CD4-positive, alpha-beta memory T cell (primary cell): ENCODE measurements at regions not wholly inside any gene's neighbourhood (a gene's known extent, or its start where the extent isn't known, plus 50 kb on each side); places are given as distances from the start of the nearest gene placed in this dataset.

Source experiments
- CTCF ChIA-PET: fragments of 350-600 bp; sonication (Branson Sonifier 250); formaldehyde crosslinking; loops from one replicate; lab custom pipeline; 2021; ENCODE audit warnings: inconsistent platforms; ENCODE audit not compliant: partially characterized antibody; lab: Charles Lee
- POLR2A ChIA-PET: fragments of 350-600 bp; sonication (Branson Sonifier 250); formaldehyde crosslinking; loops from one replicate; lab custom pipeline; 2021; ENCODE audit not compliant: partially characterized antibody; lab: Charles Lee
- DNase-seq, 5 donors: peaks; one replicate each; pipeline versions ENCODE4 v3.0.0 to v3.0.0-alpha.2; 2020 to 2022; ENCODE audit warnings: mixed read lengths in 1 of 5
- H3K27ac ChIP-seq: one replicate; pipeline ENCODE4 v1.7.0; 2013; ENCODE audit warnings: low read depth, low read length
- H3K27me3 ChIP-seq: 2 replicates; pipeline ENCODE4 v1.7.0; 2013; ENCODE audit warnings: mild to moderate bottlenecking, low read length, moderate library complexity; ENCODE audit not compliant: insufficient read depth
- H3K36me3 ChIP-seq: 2 replicates; pipeline ENCODE4 v1.7.0; 2013; ENCODE audit warnings: mild to moderate bottlenecking, low read length, moderate library complexity; ENCODE audit not compliant: insufficient read depth
- H3K4me1 ChIP-seq: 2 replicates; pipeline ENCODE4 v1.7.0; 2013; ENCODE audit warnings: mild to moderate bottlenecking, low read length, moderate library complexity; ENCODE audit not compliant: insufficient read depth
- H3K4me3 ChIP-seq, 2 donors: one replicate each; pipeline ENCODE4 v1.7.0; 2013; ENCODE audit warnings: low read length in 2 of 2, mild to moderate bottlenecking in 1 of 2
- H3K9me3 ChIP-seq, 2 donors: one replicate each; pipeline ENCODE4 v1.7.0; 2013; ENCODE audit warnings: low read length in 2 of 2, control low read depth in 1 of 2; ENCODE audit not compliant: control insufficient read depth in 1 of 2
- H3K27ac Mint-ChIP-seq, 7 donors: one replicate each; pipeline ENCODE4 v1.8.0; 2020 to 2021; ENCODE audit warnings: mixed read lengths in 7 of 7, mild to moderate bottlenecking in 6 of 7, inconsistent platforms in 3 of 7, moderate library complexity in 3 of 7
- H3K27me3 Mint-ChIP-seq, 2 donors: one replicate each; pipeline ENCODE4 v1.8.0; 2020 to 2021; ENCODE audit warnings: mixed read lengths in 2 of 2
- H3K36me3 Mint-ChIP-seq, 2 donors: one replicate each; pipeline ENCODE4 v1.8.0; 2020 to 2021; ENCODE audit warnings: mixed read lengths in 2 of 2, inconsistent platforms in 1 of 2, mild to moderate bottlenecking in 1 of 2
- H3K4me1 Mint-ChIP-seq, 4 donors: one replicate each; pipeline ENCODE4 v1.8.0; 2020 to 2021; ENCODE audit warnings: mixed read lengths in 4 of 4, mild to moderate bottlenecking in 1 of 4
- H3K4me3 Mint-ChIP-seq, 8 donors: one replicate each; pipeline ENCODE4 v1.8.0; 2020 to 2021; ENCODE audit warnings: mixed read lengths in 8 of 8, mild to moderate bottlenecking in 7 of 8, moderate library complexity in 6 of 8, inconsistent platforms in 3 of 8
- H3K9me3 Mint-ChIP-seq, 8 donors: one replicate each; pipeline ENCODE4 v1.8.0; 2020 to 2021; ENCODE audit warnings: mixed read lengths in 8 of 8, mild to moderate bottlenecking in 5 of 8, inconsistent platforms in 3 of 8, moderate library complexity in 1 of 8
- intact Hi-C: fragments of 100-400 bp; cut with micrococcal nuclease; formaldehyde crosslinking; loops from one replicate; pipeline ENCODE4 v1.15.1; 2023

- intact Hi-C loops: no loop called here
- Histone ChIP-seq H3K9me3 (no peaks in the 10 kb centered on the region), H3K27me3 (no peaks in the 10 kb centered on the region), H3K36me3 (no peaks in the 10 kb centered on the region), H3K4me3 (no peak overlapping the region), H3K4me1 (no peaks in the 10 kb centered on the region), H3K27ac (no peak overlapping the region)
- Mint-ChIP-seq H3K4me3 (no peak overlapping the region), H3K4me1 (no peaks in the 10 kb centered on the region), H3K36me3 (no peaks in the 10 kb centered on the region), H3K27me3 (no peaks in the 10 kb centered on the region), H3K9me3 (peaks cover 0 to 6% (median 3%) of the 10 kb centered on the region in 8 donors), H3K27ac (no peak overlapping the region)
- POLR2A ChIA-PET: no interaction called here
- DNase-seq: no peak
- CTCF ChIA-PET: no interaction called here
Observed at GRCh38 chr4:133982533-133983224, 218.9 kb downstream of the PABPC4L start.

- H3K4me3 Mint-ChIP-seq: no peak overlapping the region
- H3K27ac Mint-ChIP-seq: no peak overlapping the region
- no peaks in the 10 kb centered on the region for H3K36me3 Mint-ChIP-seq
- Histone ChIP-seq H3K27ac (no peak overlapping the region), H3K9me3 (no peaks in the 10 kb centered on the region), H3K4me3 (no peak overlapping the region), H3K4me1 (no peaks in the 10 kb centered on the region), H3K27me3 (no peaks in the 10 kb centered on the region), H3K36me3 (no peaks in the 10 kb centered on the region)
- H3K4me1 Mint-ChIP-seq: no peaks in the 10 kb centered on the region
- DNase-seq: no peak
- no peaks in the 10 kb centered on the region for H3K27me3 Mint-ChIP-seq
- ChIA-PET POLR2A (no interaction called here), CTCF (no interaction called here)
- H3K9me3 Mint-ChIP-seq: peaks cover 0 to 13% (median 3%) of the 10 kb centered on the region in 8 donors
- intact Hi-C loops: no loop called here
Observed at GRCh38 chr4:133981327-133981726, 220.3 kb downstream of the PABPC4L start.

GRCh38 chr4:133972586-133972985, 229.0 kb downstream of the PABPC4L start:
- Mint-ChIP-seq H3K4me3 (no peak overlapping the region), H3K27ac (no peak overlapping the region), H3K4me1 (no peaks in the 10 kb centered on the region), H3K9me3 (peaks cover 0 to 21% (median 7%) of the 10 kb centered on the region in 8 donors), H3K36me3 (no peaks in the 10 kb centered on the region), H3K27me3 (no peaks in the 10 kb centered on the region)
- Histone ChIP-seq H3K4me1 (no peaks in the 10 kb centered on the region), H3K27ac (no peak overlapping the region), H3K36me3 (no peaks in the 10 kb centered on the region), H3K9me3 (peaks cover 0 to 3% of the 10 kb centered on the region in 2 donors), H3K4me3 (no peak overlapping the region), H3K27me3 (no peaks in the 10 kb centered on the region)
- ChIA-PET POLR2A (no interaction called here), CTCF (no interaction called here)
- intact Hi-C loops: no loop called here
- DNase-seq: no peak

GRCh38 chr4:133969202-133969848, 232.3 kb downstream of the PABPC4L start:
- DNase-seq: no peak
- H3K9me3 ChIP-seq: peaks cover 0 to 3% of the 10 kb centered on the region in 2 donors
- H3K27me3 Mint-ChIP-seq: no peaks in the 10 kb centered on the region
- no peaks in the 10 kb centered on the region for H3K36me3 Mint-ChIP-seq
- no peak overlapping the region for H3K27ac Mint-ChIP-seq
- no peaks in the 10 kb centered on the region for H3K27me3 ChIP-seq
- peaks cover 0 to 30% (median 11%) of the 10 kb centered on the region in 8 donors for H3K9me3 Mint-ChIP-seq
- H3K4me3 Mint-ChIP-seq: no peak overlapping the region
- H3K4me1 Mint-ChIP-seq: no peaks in the 10 kb centered on the region
- POLR2A ChIA-PET: no interaction called here
- no peaks in the 10 kb centered on the region for H3K4me1 ChIP-seq
- H3K27ac ChIP-seq: no peak overlapping the region
- no peaks in the 10 kb centered on the region for H3K36me3 ChIP-seq
- CTCF ChIA-PET: no interaction called here
- H3K4me3 ChIP-seq: no peak overlapping the region
- intact Hi-C loops: no loop called here

GRCh38 chr4:133968174-133968573, 233.4 kb downstream of the PABPC4L start:
- Mint-ChIP-seq H3K27ac (no peak overlapping the region), H3K9me3 (peaks cover 2 to 35% (median 12%) of the 10 kb centered on the region in 8 donors), H3K4me1 (no peaks in the 10 kb centered on the region), H3K36me3 (no peaks in the 10 kb centered on the region), H3K27me3 (no peaks in the 10 kb centered on the region), H3K4me3 (no peak overlapping the region)
- DNase-seq: no peak
- H3K4me1 ChIP-seq: no peaks in the 10 kb centered on the region
- no peaks in the 10 kb centered on the region for H3K27me3 ChIP-seq
- no peaks in the 10 kb centered on the region for H3K9me3 ChIP-seq
- POLR2A ChIA-PET: no interaction called here
- intact Hi-C loops: no loop called here
- CTCF ChIA-PET: no interaction called here
- no peak overlapping the region for H3K27ac ChIP-seq
- H3K36me3 ChIP-seq: no peaks in the 10 kb centered on the region
- no peak overlapping the region for H3K4me3 ChIP-seq

- H3K9me3 ChIP-seq: no peaks in the 10 kb centered on the region
- H3K27ac ChIP-seq: no peak overlapping the region
- no peak for DNase-seq
- Mint-ChIP-seq H3K27me3 (no peaks in the 10 kb centered on the region), H3K36me3 (no peaks in the 10 kb centered on the region), H3K27ac (no peak overlapping the region), H3K4me3 (no peak overlapping the region), H3K4me1 (no peaks in the 10 kb centered on the region), H3K9me3 (peaks cover 0 to 41% (median 21%) of the 10 kb centered on the region in 8 donors)
- intact Hi-C loops: no loop called here
- H3K27me3 ChIP-seq: no peaks in the 10 kb centered on the region
- POLR2A ChIA-PET: no interaction called here
- H3K4me3 ChIP-seq: no peak overlapping the region
- CTCF ChIA-PET: no interaction called here
- no peaks in the 10 kb centered on the region for H3K36me3 ChIP-seq
- no peaks in the 10 kb centered on the region for H3K4me1 ChIP-seq
Observed at GRCh38 chr4:133960975-133961374, 240.6 kb downstream of the PABPC4L start.

GRCh38 chr4:133943081-133943480, 258.5 kb downstream of the PABPC4L start:
- Histone ChIP-seq H3K27me3 (no peaks in the 10 kb centered on the region), H3K9me3 (no peaks in the 10 kb centered on the region), H3K4me3 (no peak overlapping the region), H3K4me1 (no peaks in the 10 kb centered on the region), H3K36me3 (no peaks in the 10 kb centered on the region), H3K27ac (no peak overlapping the region)
- peaks cover 2 to 19% (median 6%) of the 10 kb centered on the region in 8 donors for H3K9me3 Mint-ChIP-seq
- intact Hi-C loops: no loop called here
- H3K27ac Mint-ChIP-seq: no peak overlapping the region
- no peak for DNase-seq
- H3K36me3 Mint-ChIP-seq: no peaks in the 10 kb centered on the region
- H3K27me3 Mint-ChIP-seq: no peaks in the 10 kb centered on the region
- no peak overlapping the region for H3K4me3 Mint-ChIP-seq
- ChIA-PET POLR2A (no interaction called here), CTCF (no interaction called here)
- H3K4me1 Mint-ChIP-seq: no peaks in the 10 kb centered on the region
